ENCODE measurements at regions not wholly inside any gene's neighbourhood (a gene's known extent, or its start where the extent isn't known, plus 50 kb on each side); places are given as distances from the start of the nearest gene placed in this dataset.

DNA sequence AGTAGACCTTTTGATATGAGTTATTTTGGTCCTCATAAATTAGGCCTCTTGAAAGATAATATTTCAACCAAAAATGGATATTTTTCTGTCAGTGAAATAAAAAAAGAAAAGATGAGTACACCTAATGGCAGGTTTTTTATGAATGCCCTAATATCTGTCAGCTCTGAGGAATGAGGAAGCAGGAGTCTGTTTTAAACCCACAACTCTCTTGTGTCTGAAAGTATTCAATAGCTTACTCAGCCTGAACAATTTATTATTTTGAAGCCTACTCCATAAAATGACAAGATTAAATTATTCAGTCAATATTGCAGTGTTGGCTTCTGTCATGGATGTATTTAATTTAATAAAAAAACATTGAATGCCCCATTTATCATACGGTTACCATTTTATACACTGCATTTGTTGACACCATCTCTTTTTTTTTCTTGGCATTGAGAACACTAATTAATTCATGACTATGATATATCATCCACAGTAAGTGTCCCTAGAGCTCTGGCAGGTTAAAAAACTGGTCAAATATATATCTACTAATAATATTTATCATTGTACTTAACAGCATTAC lies 548.2 kb downstream of the CBLN2 start:
- TF ChIP-seq, protein P1, sequence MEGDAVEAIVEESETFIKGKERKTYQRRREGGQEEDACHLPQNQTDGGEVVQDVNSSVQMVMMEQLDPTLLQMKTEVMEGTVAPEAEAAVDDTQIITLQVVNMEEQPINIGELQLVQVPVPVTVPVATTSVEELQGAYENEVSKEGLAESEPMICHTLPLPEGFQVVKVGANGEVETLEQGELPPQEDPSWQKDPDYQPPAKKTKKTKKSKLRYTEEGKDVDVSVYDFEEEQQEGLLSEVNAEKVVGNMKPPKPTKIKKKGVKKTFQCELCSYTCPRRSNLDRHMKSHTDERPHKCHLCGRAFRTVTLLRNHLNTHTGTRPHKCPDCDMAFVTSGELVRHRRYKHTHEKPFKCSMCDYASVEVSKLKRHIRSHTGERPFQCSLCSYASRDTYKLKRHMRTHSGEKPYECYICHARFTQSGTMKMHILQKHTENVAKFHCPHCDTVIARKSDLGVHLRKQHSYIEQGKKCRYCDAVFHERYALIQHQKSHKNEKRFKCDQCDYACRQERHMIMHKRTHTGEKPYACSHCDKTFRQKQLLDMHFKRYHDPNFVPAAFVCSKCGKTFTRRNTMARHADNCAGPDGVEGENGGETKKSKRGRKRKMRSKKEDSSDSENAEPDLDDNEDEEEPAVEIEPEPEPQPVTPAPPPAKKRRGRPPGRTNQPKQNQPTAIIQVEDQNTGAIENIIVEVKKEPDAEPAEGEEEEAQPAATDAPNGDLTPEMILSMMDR (IDR thresholded peaks at IDR 0.05; ENCODE audit: borderline replicate concordance, extremely low read depth, insufficient read depth) = no peak
- no peak for FAIRE-seq

DNA sequence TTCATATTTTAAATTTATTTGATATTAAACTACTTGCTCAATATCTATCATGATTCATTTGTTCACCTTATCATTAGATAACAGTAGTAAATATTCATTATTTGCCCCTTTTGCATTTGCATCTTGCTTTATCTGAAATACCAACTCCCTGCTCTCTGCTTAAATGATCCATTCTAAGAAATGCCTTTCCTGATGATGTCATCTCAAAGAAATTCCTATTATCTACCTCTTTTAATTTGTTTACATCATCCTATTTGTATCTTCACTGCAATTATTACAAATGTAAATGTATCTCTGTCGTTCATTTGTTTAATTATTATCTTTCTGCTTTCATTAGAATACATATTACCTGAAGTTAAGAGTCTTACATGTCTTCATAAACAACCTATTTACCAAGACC lies 549.9 kb downstream of the CBLN2 start:
- Histone ChIP-seq H3K27ac (ENCODE audit: low read depth in 2 of 2, low read length in 2 of 2) (no peak overlapping the region), H3K27me3 (ENCODE audit: control insufficient read depth, insufficient read depth, low read length) (no peaks in the 10 kb centered on the region), H3K9me3 (ENCODE audit: control insufficient read depth in 2 of 3, insufficient read depth in 1 of 3, low read length in 3 of 3) (no peaks in the 10 kb centered on the region), H3K36me3 (ENCODE audit: control insufficient read depth in 2 of 3, insufficient read depth in 3 of 3, low read length in 3 of 3) (no peaks in the 10 kb centered on the region), H3K4me1 (ENCODE audit: control insufficient read depth in 2 of 3, insufficient read depth in 2 of 3, low read depth in 1 of 3, low read length in 3 of 3) (no peaks in the 10 kb centered on the region), H3K9ac (ENCODE audit: low read length in 3 of 3) (no peak overlapping the region), H3K4me3 (ENCODE audit: low read length in 3 of 3) (no peak overlapping the region)
- FAIRE-seq (no peak), DNase-seq (no peak)
- intact Hi-C loops (cut with DNase I) = no loop called here
- TF ChIP-seq, protein P1 (IDR thresholded peaks at IDR 0.05; ENCODE audit: borderline replicate concordance, extremely low read depth, insufficient read depth) = no peak

More for the DNA sequence above, 548.2 kb downstream of the CBLN2 start:
- no peak overlapping the region for H3K27ac ChIP-seq (ENCODE audit: low read depth in 2 of 2, low read length in 2 of 2)
- H3K36me3 ChIP-seq (ENCODE audit: control insufficient read depth in 2 of 3, insufficient read depth in 3 of 3, low read length in 3 of 3) = no peaks in the 10 kb centered on the region
- H3K9ac ChIP-seq (ENCODE audit: low read length in 3 of 3) = no peak overlapping the region
- no peak for DNase-seq
- no peaks in the 10 kb centered on the region for H3K27me3 ChIP-seq (ENCODE audit: control insufficient read depth, insufficient read depth, low read length)
- no peak overlapping the region for H3K4me3 ChIP-seq (ENCODE audit: low read length in 3 of 3)
- intact Hi-C loops (cut with DNase I) = no loop called here
- H3K4me1 ChIP-seq (ENCODE audit: control insufficient read depth in 2 of 3, insufficient read depth in 2 of 3, low read depth in 1 of 3, low read length in 3 of 3) = no peaks in the 10 kb centered on the region
- H3K9me3 ChIP-seq (ENCODE audit: control insufficient read depth in 2 of 3, insufficient read depth in 1 of 3, low read length in 3 of 3) = no peaks in the 10 kb centered on the region

DNA sequence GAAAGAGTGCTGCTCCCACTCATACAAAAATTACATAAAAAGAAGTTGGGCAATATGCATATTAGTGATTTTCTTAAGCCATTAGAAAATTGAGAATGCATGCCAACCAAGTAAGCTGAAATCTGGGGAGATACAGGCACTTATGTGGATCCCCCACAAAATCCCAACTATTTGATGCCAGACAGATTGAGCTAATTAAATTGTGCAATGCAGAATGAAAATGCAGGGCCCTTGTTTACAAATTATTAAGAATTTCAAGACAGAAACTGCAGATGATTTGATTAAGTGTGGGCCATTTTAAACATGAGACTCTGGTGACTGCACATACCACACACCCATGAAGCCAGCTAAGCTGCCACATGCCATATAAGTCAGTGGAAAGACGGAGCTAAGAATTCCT lies 554.5 kb downstream of the CBLN2 start:
- no peaks in the 10 kb centered on the region for H3K36me3 ChIP-seq (ENCODE audit: control insufficient read depth in 2 of 3, insufficient read depth in 3 of 3, low read length in 3 of 3)
- H3K9me3 ChIP-seq (ENCODE audit: control insufficient read depth in 2 of 3, insufficient read depth in 1 of 3, low read length in 3 of 3) = peaks cover 0 to 4% (median 0%) of the 10 kb centered on the region in 3 donors
- TF ChIP-seq, protein P1 (IDR thresholded peaks at IDR 0.05; ENCODE audit: borderline replicate concordance, extremely low read depth, insufficient read depth) = no peak
- H3K27ac ChIP-seq (ENCODE audit: low read depth in 2 of 2, low read length in 2 of 2) = no peak overlapping the region
- FAIRE-seq = no peak
- no peaks in the 10 kb centered on the region for H3K27me3 ChIP-seq (ENCODE audit: control insufficient read depth, insufficient read depth, low read length)
- H3K9ac ChIP-seq (ENCODE audit: low read length in 3 of 3) = no peak overlapping the region
- H3K4me1 ChIP-seq (ENCODE audit: control insufficient read depth in 2 of 3, insufficient read depth in 2 of 3, low read depth in 1 of 3, low read length in 3 of 3) = no peaks in the 10 kb centered on the region
- no peak overlapping the region for H3K4me3 ChIP-seq (ENCODE audit: low read length in 3 of 3)
- intact Hi-C loops (cut with DNase I) = no loop called here
- DNase-seq = no peak
